GM23338 (cell line): ENCODE measurements at regions not wholly inside any gene's neighbourhood (a gene's known extent, or its start where the extent isn't known, plus 50 kb on each side); places are given as distances from the start of the nearest gene placed in this dataset.
A peak's percentile ranks its signal among the peaks of the same experiment; 100 is the strongest.

Source experiments
- ATAC-seq: fragments of 200-7000 bp; cut with Tn5 transposase; 3 replicates; pipeline ENCODE4 v1.9.1; 2020
- DNase-seq: peaks from one replicate; pipeline ENCODE4 v3.0.0-alpha.2; 2015; ENCODE audit warnings: low spot score
- H2AFZ ChIP-seq: fragments of 200-600 bp; sonication (generic); 2 replicates; pipeline ENCODE4 v1.8.0; 2016; ENCODE audit warnings: antibody characterized with exemption, mild to moderate bottlenecking, moderate library complexity
- H3F3A ChIP-seq: fragments of 200-600 bp; sonication (generic); replicated peaks from 2 replicates; pipeline ENCODE4 v1.8.0; 2017; ENCODE audit warnings: antibody characterized with exemption, mixed run types, low read depth
- H3K27ac ChIP-seq: fragments of 200-600 bp; sonication (generic); 2 replicates; pipeline ENCODE4 v1.6.1; 2016; ENCODE audit warnings: low read depth
- H3K27me3 ChIP-seq: fragments of 200-600 bp; sonication (generic); 2 replicates; pipeline ENCODE4 v1.8.0; 2016; ENCODE audit warnings: mild to moderate bottlenecking, mixed run types, moderate library complexity; ENCODE audit not compliant: insufficient read depth
- H3K36me3 ChIP-seq: fragments of 200-600 bp; sonication (generic); 2 replicates; pipeline ENCODE4 v1.8.0; 2016; ENCODE audit warnings: mild to moderate bottlenecking; ENCODE audit not compliant: insufficient read depth
- H3K4me1 ChIP-seq: fragments of 200-600 bp; sonication (generic); 2 replicates; pipeline ENCODE4 v1.8.0; 2016; ENCODE audit warnings: mild to moderate bottlenecking, moderate library complexity; ENCODE audit not compliant: insufficient read depth
- H3K4me2 ChIP-seq: fragments of 200-600 bp; sonication (generic); 2 replicates; pipeline ENCODE4 v1.7.1; 2017; ENCODE audit warnings: mixed run types
- H3K4me3 ChIP-seq: fragments of 200-600 bp; sonication (generic); 2 replicates; pipeline ENCODE4 v1.6.1; 2016; ENCODE audit warnings: mixed run types
- H3K79me2 ChIP-seq: fragments of 200-600 bp; sonication (generic); replicated peaks from 2 replicates; pipeline ENCODE4 v1.8.0; 2017; ENCODE audit warnings: mild to moderate bottlenecking; ENCODE audit not compliant: insufficient read depth
- H3K9me2 ChIP-seq: fragments of 200-600 bp; sonication (generic); 2 replicates; pipeline ENCODE4 v1.8.0; 2017; ENCODE audit not compliant: insufficient read depth
- H4K20me1 ChIP-seq: fragments of 200-600 bp; sonication (generic); replicated peaks from 2 replicates; pipeline ENCODE4 v1.8.0; 2017; ENCODE audit warnings: mild to moderate bottlenecking; ENCODE audit not compliant: insufficient read depth
- H3K27ac Mint-ChIP-seq: 2 replicates; pipeline ENCODE4 v1.8.0; 2020; ENCODE audit warnings: inconsistent platforms, mild to moderate bottlenecking, moderate library complexity, mixed read lengths
- H3K27me3 Mint-ChIP-seq: 3 replicates; pipeline ENCODE4 v1.8.0; 2022; ENCODE audit warnings: low read depth, mild to moderate bottlenecking, moderate library complexity, mixed read lengths, inconsistent platforms; ENCODE audit not compliant: insufficient read depth, poor library complexity
- H3K36me3 Mint-ChIP-seq: 3 replicates; pipeline ENCODE4 v1.8.0; 2021; ENCODE audit warnings: low read depth, mild to moderate bottlenecking, inconsistent platforms, moderate library complexity, mixed read lengths
- H3K4me1 Mint-ChIP-seq: 3 replicates; pipeline ENCODE4 v1.8.0; 2020; ENCODE audit warnings: mild to moderate bottlenecking, inconsistent platforms, mixed read lengths
- H3K4me3 Mint-ChIP-seq: 3 replicates; pipeline ENCODE4 v1.8.0; 2021; ENCODE audit warnings: moderate library complexity, mild to moderate bottlenecking, inconsistent platforms, mixed read lengths
- H3K9me3 Mint-ChIP-seq: 3 replicates; pipeline ENCODE4 v1.8.0; 2020; ENCODE audit warnings: moderate library complexity, mild to moderate bottlenecking, inconsistent platforms, mixed read lengths
- CREB1 ChIP-seq: fragments of 250-450 bp; sonication (Bioruptor Pico); IDR thresholded peaks from 2 replicates; pipeline ENCODE4 v1.5.0; 2020; ENCODE audit warnings: low read depth, mild to moderate bottlenecking, moderate library complexity
- CTCF ChIP-seq, 2 experiments: fragments of 200-600 bp in 1 of 2; sonication (generic) in 1 of 2; conservative IDR thresholded peaks; 2 replicates each; pipeline versions ENCODE4 v1.5.1 to v1.6.1; 2016 to 2017; ENCODE audit warnings: antibody characterized with exemption in 2 of 2, low read depth in 2 of 2, mild to moderate bottlenecking in 2 of 2, moderate library complexity in 1 of 2
- ETS1 ChIP-seq: IDR thresholded peaks from 2 replicates; pipeline ENCODE4 v1.6.1; 2016; ENCODE audit warnings: antibody characterized with exemption
- EZH2 ChIP-seq: fragments of 200-600 bp; sonication (generic); IDR thresholded peaks from one replicate; pipeline ENCODE4 v1.8.0; 2017; ENCODE audit warnings: antibody characterized with exemption, mild to moderate bottlenecking, low read depth; ENCODE audit not compliant: unreplicated experiment
- EZH2phosphoT487 ChIP-seq: fragments of 200-600 bp; sonication (generic); IDR thresholded peaks from one replicate; pipeline ENCODE4 v1.8.1; 2018; ENCODE audit warnings: antibody characterized with exemption; ENCODE audit not compliant: unreplicated experiment
- NANOG ChIP-seq: IDR thresholded peaks from 2 replicates; pipeline ENCODE4 v1.6.1; 2016; ENCODE audit warnings: antibody characterized with exemption, borderline replicate concordance
- POLR2AphosphoS5 ChIP-seq: IDR thresholded peaks from 2 replicates; pipeline ENCODE4 v1.6.1; 2016; ENCODE audit warnings: antibody characterized with exemption, low read depth
- STAT1 ChIP-seq: IDR thresholded peaks from one replicate; pipeline ENCODE4 v1.6.1; 2016; ENCODE audit warnings: antibody characterized with exemption; ENCODE audit not compliant: unreplicated experiment
- ZNF114 ChIP-seq: fragments of 250-450 bp; sonication (Bioruptor Pico); IDR thresholded peaks from 2 replicates; pipeline ENCODE4 v1.5.0; 2020; ENCODE audit warnings: mild to moderate bottlenecking, moderate library complexity
- ZNF331 ChIP-seq: fragments of 250-450 bp; sonication (Bioruptor Pico); IDR thresholded peaks from 2 replicates; pipeline ENCODE4 v1.5.0; 2020; ENCODE audit warnings: low read depth, mild to moderate bottlenecking, moderate library complexity
- ZNF462 ChIP-seq: fragments of 250-450 bp; sonication (Bioruptor Pico); IDR thresholded peaks from 2 replicates; pipeline ENCODE4 v1.5.0; 2020; ENCODE audit warnings: mild to moderate bottlenecking, moderate library complexity
- TF ChIP-seq, protein P1 (sequence below): IDR thresholded peaks from one replicate; pipeline ENCODE4 v1.6.1; 2018; ENCODE audit warnings: antibody characterized with exemption; ENCODE audit not compliant: unreplicated experiment

- Mint-ChIP-seq H3K9me3 (peaks cover 2% of the 10 kb centered on the region; the same call in 2 of the 3 replicates), H3K36me3 (peaks cover 3% of the 10 kb centered on the region; the same call in 2 of the 3 replicates), H3K4me1 (no peaks in the 10 kb centered on the region), H3K27ac (no peak overlapping the region), H3K27me3 (no peaks in the 10 kb centered on the region), H3K4me3 (no peak overlapping the region)
- no peaks in the 10 kb centered on the region for H4K20me1 ChIP-seq
- H3K4me1 ChIP-seq: no peaks in the 10 kb centered on the region
- H3K79me2 ChIP-seq: no peaks in the 10 kb centered on the region
- no peak overlapping the region for H3K4me2 ChIP-seq
- DNase-seq (no peak), ATAC-seq (no peak)
- TF ChIP-seq NANOG: no peak
- no peak for TF ChIP-seq STAT1
- TF ChIP-seq ZNF114 (CRISPR knock-in tag): no peak
- no peak for TF ChIP-seq ETS1
- no peak for TF ChIP-seq CREB1 (CRISPR knock-in tag)
- TF ChIP-seq ZNF331 (CRISPR knock-in tag): no peak
- no peak for TF ChIP-seq POLR2AphosphoS5
- TF ChIP-seq, protein P1, sequence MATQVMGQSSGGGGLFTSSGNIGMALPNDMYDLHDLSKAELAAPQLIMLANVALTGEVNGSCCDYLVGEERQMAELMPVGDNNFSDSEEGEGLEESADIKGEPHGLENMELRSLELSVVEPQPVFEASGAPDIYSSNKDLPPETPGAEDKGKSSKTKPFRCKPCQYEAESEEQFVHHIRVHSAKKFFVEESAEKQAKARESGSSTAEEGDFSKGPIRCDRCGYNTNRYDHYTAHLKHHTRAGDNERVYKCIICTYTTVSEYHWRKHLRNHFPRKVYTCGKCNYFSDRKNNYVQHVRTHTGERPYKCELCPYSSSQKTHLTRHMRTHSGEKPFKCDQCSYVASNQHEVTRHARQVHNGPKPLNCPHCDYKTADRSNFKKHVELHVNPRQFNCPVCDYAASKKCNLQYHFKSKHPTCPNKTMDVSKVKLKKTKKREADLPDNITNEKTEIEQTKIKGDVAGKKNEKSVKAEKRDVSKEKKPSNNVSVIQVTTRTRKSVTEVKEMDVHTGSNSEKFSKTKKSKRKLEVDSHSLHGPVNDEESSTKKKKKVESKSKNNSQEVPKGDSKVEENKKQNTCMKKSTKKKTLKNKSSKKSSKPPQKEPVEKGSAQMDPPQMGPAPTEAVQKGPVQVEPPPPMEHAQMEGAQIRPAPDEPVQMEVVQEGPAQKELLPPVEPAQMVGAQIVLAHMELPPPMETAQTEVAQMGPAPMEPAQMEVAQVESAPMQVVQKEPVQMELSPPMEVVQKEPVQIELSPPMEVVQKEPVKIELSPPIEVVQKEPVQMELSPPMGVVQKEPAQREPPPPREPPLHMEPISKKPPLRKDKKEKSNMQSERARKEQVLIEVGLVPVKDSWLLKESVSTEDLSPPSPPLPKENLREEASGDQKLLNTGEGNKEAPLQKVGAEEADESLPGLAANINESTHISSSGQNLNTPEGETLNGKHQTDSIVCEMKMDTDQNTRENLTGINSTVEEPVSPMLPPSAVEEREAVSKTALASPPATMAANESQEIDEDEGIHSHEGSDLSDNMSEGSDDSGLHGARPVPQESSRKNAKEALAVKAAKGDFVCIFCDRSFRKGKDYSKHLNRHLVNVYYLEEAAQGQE: no peak
- TF ChIP-seq ZNF462 (CRISPR knock-in tag): no peak
- TF ChIP-seq CTCF (conservative IDR thresholded peaks at IDR 0.05; ENCODE audit: low read depth in 2 of 2): no peak
- no peak for TF ChIP-seq EZH2
- no peak for TF ChIP-seq EZH2phosphoT487
- H3K4me3 ChIP-seq: no peak overlapping the region
- H3K36me3 ChIP-seq: no peaks in the 10 kb centered on the region
- H3K27me3 ChIP-seq: no peaks in the 10 kb centered on the region
- no peak overlapping the region for H2AFZ ChIP-seq
- peak overlapping the region; percentile 52; the same call in 1 of the 2 replicates for H3K27ac ChIP-seq
- H3F3A ChIP-seq: no peaks in the 10 kb centered on the region
- H3K9me2 ChIP-seq: no peaks in the 10 kb centered on the region
Measured at GRCh38 chr13:73961181-73961580, 173.0 kb downstream of the KLF12 start.
